NCI-H82 treated with DMSO at 0.1 percent for 48 hours (cell line): ENCODE measurements at regions not wholly inside any gene's neighbourhood (a gene's known extent, or its start where the extent isn't known, plus 50 kb on each side); places are given as distances from the start of the nearest gene placed in this dataset.
"Not testable (repeated sequence)": the region's sequence is repeated elsewhere in the genome, so short reads cannot be mapped to it uniquely, and the experiment has no call there.

Experiments
- DNase-seq: peaks from one replicate; lab custom pipeline; 2025; ENCODE audit not compliant: unreplicated experiment; lab: John Stamatoyannopoulos, UW

DNA sequence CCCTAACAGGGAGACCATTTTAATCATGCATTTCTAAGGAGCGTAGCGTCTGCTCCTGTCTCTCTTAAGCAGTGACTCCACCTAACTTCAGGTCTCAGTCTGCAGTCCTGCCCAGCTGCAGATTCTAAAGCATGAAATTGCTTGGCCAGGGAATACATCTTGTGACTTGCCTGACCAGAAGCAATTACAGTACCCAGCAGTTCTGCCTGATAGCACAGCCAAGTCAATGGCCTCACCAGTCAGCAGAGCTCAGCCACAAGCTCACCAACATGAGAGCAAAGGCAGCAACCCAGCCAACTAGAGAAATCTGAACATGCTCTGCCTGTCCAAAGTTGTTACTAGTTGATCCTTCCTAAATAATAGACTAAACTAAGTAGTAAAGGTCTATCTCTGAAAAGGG, 2011.9 kb upstream of the PCDH10 start:
- DNase-seq, result no peak

DNA sequence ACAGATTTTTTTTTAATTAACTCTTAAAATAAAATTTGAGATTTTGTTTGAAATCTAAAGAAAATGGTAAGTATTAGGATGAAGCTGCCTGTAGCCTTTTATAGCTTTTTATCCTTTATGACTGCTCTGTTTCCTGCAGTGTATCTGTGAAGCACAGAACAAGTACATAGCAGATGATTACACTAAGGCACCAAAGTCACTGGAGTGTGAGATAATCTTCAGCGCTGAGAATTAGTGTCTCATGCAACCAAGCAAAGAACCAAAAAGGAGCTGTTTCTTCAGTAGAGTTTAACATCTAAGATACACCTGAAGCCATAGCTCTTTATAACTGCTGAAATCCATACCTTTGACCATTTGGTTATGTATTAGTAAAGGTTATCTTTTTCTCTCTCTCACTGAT, 1989.8 kb upstream of the PCDH10 start:
- no peak for DNase-seq

GRCh38 chr4:131192318-131192717, 1956.8 kb upstream of the PCDH10 start:
- no peak for DNase-seq

GRCh38 chr4:131207589-131207988, 1941.5 kb upstream of the PCDH10 start:
- no peak for DNase-seq

GRCh38 chr4:131248314-131248713, 1900.8 kb upstream of the PCDH10 start:
- no peak for DNase-seq

GRCh38 chr4:131251321-131251720, 1897.8 kb upstream of the PCDH10 start:
- DNase-seq, result no peak

DNA sequence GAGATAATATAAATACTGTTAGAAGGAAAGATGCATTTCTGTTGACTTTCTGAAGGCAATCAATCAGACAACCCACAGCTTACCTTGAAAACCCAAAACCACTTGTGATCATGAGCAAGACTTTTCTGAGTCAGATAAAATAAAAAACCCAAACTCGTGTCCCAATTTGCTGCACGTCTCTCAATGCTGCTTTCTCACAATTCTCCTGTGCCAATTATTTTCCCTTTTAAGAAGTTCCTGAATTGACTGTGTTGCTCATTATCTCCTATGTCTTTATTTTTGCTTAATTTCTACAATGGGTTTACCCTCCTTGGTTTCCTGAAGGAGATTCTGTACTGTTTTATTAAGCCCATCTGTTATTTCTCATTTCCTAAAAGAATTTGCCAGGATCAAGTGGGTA, 1891.9 kb upstream of the PCDH10 start:
- DNase-seq, result no peak

DNA sequence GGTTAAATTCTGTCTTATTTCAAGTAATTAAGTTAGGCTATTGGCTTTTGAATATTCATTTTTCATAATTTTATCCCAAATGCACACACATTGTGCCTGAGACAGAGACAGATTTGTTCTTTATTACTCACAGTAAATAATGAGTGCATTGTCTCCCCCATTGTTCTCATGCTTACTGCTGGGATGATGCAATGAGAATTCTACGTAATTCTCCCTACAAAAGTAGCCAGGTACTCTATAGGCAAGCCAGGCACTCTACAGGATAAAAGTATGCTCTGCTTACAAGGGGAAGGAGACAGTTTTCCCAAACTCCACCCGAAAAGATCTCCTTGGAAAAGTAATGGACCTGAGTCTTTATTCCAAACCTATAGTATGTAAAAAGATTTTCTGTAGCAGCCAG, 1890.7 kb upstream of the PCDH10 start:
- DNase-seq, result no peak

- DNase-seq, result no peak
Observed at GRCh38 chr4:131288441-131288840, 1860.7 kb upstream of the PCDH10 start.

GRCh38 chr4:131296192-131296591, 1852.9 kb upstream of the PCDH10 start:
- no peak for DNase-seq

- no peak for DNase-seq
Observed at GRCh38 chr4:131302108-131302507, 1847.0 kb upstream of the PCDH10 start.

DNA sequence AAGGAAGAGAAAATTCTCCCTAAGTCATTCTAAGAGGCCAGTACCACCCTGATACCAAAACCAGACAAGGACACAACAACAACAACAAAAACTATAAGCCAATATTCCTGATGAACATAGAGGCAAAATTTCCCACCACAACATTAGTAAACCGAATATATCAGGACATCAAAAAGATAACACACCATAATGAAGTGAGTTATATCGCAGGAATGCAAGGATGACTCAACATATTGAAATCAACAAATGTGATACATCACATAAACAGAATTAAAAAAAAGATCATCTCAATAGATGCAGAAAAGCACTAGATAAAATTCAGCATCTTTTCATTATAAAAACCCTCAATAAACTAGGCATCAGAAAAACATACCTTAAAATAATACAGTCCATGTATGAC, 1844.4 kb upstream of the PCDH10 start:
- DNase-seq, result no peak

- no peak for DNase-seq
Observed at GRCh38 chr4:131309628-131310027, 1839.5 kb upstream of the PCDH10 start.

- no peak for DNase-seq
Observed at GRCh38 chr4:131316086-131316485, 1833.0 kb upstream of the PCDH10 start.

GRCh38 chr4:131337936-131338335, 1811.2 kb upstream of the PCDH10 start:
- DNase-seq, result peak; percentile 68

DNA sequence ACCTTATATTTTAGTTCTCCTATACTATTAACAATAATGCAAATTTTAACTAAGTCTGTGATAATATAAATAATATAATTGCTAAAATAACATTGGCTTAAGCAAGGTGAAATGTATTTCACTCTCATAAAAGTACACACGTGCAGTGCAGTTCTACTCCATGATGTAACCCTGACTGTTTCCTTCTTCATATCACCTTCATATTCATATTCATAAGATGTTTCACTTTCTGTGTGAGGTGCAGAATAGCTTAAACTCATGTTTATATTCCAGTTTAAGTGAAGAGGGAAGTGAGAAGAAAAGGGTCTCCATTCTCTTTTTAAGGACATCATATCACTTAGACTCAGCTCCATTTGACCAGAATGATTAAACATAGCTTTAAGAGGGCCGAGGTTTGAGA, 1810.0 kb upstream of the PCDH10 start:
- DNase-seq, result no peak

DNA sequence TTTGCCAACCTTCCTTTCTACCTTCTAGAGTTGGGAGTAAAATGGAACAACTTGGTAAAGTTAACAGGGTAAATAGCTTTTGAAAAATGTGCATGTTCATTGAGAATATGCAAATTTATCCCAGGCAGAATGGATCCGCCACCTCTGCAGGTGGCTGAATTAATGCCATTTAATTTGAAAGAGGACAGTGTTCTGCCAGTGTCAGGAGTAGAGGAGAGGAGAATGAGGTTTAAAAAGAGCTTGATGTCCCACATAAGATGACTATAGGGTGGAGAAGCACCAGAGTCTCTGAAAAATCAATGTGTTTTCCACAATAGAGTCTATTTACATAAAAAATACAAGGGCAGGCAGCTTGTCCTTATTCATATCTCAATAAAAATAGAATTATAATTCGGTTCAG, 1804.3 kb upstream of the PCDH10 start:
- no peak for DNase-seq

- no peak for DNase-seq
Observed at GRCh38 chr4:131347816-131348215, 1801.3 kb upstream of the PCDH10 start.

DNA sequence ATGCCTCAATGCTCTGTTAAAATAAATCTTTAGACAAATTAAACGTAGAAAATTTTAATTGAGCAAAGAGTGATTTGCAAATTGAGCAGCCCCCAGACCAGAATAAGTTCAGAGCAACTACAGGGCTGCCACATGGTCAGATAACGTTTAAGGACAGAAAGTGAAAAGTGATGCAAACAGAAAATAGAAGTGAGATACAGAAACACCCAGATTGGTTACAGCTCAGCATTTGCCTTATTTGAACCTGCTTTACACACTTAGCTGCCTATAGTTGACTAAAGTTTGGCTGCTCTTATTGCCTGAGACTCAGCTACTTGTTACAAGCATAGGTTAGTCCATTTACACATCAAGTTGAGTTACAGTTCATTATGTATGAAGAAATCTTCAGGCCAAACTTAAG, 1800.8 kb upstream of the PCDH10 start:
- DNase-seq, result no peak

DNA sequence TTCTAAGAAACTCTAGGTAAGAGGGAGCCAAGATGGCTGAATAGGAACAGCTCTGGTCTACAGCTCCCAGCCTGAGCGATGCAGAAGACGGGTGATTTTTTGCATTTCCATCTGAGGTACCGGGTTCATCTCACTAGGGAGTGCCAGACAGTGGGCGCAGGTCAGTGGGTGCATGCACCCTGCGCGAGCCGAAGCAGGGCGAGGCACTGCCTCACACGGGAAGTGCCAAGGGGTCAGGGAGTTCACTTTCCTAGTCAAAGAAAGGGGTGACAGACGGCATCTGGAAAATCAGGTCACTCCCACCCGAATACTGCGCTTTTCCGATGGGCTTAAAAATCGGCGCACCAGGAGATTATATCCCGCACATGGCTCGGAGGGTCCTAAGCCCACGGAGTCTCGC, 1796.7 kb upstream of the PCDH10 start:
- not testable (repeated sequence) for DNase-seq

GRCh38 chr4:131366714-131367113, 1782.4 kb upstream of the PCDH10 start:
- DNase-seq, result no peak

DNA sequence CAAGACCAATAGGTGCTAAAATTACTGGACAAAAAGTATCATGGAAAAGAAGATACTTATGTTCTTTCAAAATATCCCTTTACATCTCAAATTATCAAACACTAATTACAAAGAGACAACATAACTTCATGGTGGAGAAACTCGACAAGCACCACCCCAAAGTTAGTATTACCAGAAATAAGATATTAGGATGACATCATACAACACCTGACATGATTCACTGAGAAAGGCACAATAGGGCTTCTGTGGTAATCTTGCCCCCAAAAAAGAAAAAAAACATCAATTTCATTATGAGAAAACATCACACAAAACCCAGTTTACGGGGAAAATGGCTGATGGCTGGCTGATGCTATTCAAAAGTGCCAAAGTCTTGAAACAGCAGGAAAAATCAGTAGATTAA, 1781.7 kb upstream of the PCDH10 start:
- DNase-seq, result no peak

GRCh38 chr4:131370846-131371245, 1778.2 kb upstream of the PCDH10 start:
- DNase-seq, result no peak

- DNase-seq, result no peak
Observed at GRCh38 chr4:131381055-131381454, 1768.0 kb upstream of the PCDH10 start.
